ENCODE measurements at regions not wholly inside any gene's neighbourhood (a gene's known extent, or its start where the extent isn't known, plus 50 kb on each side); places are given as distances from the start of the nearest gene placed in this dataset.

- Histone ChIP-seq H3K27me3 (no peaks in the 10 kb centered on the region), H3K9ac (no peak overlapping the region), H3K9me3 (ENCODE audit: low read depth) (no peaks in the 10 kb centered on the region), H2AFZ (replicated peaks) (no peak overlapping the region), H4K20me1 (ENCODE audit: low read depth) (no peaks in the 10 kb centered on the region), H3K79me2 (ENCODE audit: low read depth) (no peaks in the 10 kb centered on the region), H3K36me3 (no peaks in the 10 kb centered on the region), H3K27ac (no peak overlapping the region), H3K4me1 (peaks cover 6% of the 10 kb centered on the region), H3F3A (ENCODE audit: low read depth) (no peaks in the 10 kb centered on the region), H3K4me3 (no peak overlapping the region), H3K4me2 (no peak overlapping the region)
- Mint-ChIP-seq H3K9me3 (peaks cover 6% of the 10 kb centered on the region), H3K36me3 (no peaks in the 10 kb centered on the region), H3K27ac (no peak overlapping the region), H3K4me1 (peaks cover 7% of the 10 kb centered on the region), H3K27me3 (ENCODE audit: insufficient read depth, low read depth) (peaks cover 2% of the 10 kb centered on the region), H3K4me3 (no peak overlapping the region)
- no peak for DNase-seq (ENCODE audit: low spot score)
- TF ChIP-seq CTCF (IDR thresholded peaks at IDR 0.05) (no peak), EZH2phosphoT487 (IDR thresholded peaks at IDR 0.05) (no peak), EZH2 (IDR thresholded peaks at IDR 0.05) (no peak)
Observed at GRCh38 chr6:149127212-149127611, 190.3 kb upstream of the TAB2 start.

- no peaks in the 10 kb centered on the region for H3K9me3 ChIP-seq (ENCODE audit: low read depth)
- Mint-ChIP-seq H3K9me3 (peaks cover 11% of the 10 kb centered on the region), H3K36me3 (no peaks in the 10 kb centered on the region), H3K4me3 (no peak overlapping the region), H3K4me1 (peaks cover 10% of the 10 kb centered on the region), H3K27ac (no peak overlapping the region), H3K27me3 (ENCODE audit: insufficient read depth, low read depth) (no peaks in the 10 kb centered on the region)
- no peaks in the 10 kb centered on the region for H3K27me3 ChIP-seq
- H3K4me3 ChIP-seq = no peak overlapping the region
- H3F3A ChIP-seq (ENCODE audit: low read depth) = no peaks in the 10 kb centered on the region
- no peak overlapping the region for H3K27ac ChIP-seq
- H3K4me1 ChIP-seq = peaks cover 12% of the 10 kb centered on the region
- H4K20me1 ChIP-seq (ENCODE audit: low read depth) = no peaks in the 10 kb centered on the region
- no peak overlapping the region for H3K9ac ChIP-seq
- TF ChIP-seq EZH2phosphoT487 (IDR thresholded peaks at IDR 0.05) (no peak), CTCF (IDR thresholded peaks at IDR 0.05) (no peak), EZH2 (IDR thresholded peaks at IDR 0.05) (no peak)
- DNase-seq (ENCODE audit: low spot score) = no peak
- H2AFZ ChIP-seq (replicated peaks) = no peak overlapping the region
- no peaks in the 10 kb centered on the region for H3K79me2 ChIP-seq (ENCODE audit: low read depth)
- no peak overlapping the region for H3K4me2 ChIP-seq
- H3K36me3 ChIP-seq = no peaks in the 10 kb centered on the region
Observed at GRCh38 chr6:149128489-149129145, 188.9 kb upstream of the TAB2 start.

GRCh38 chr6:149129371-149130077, 188.0 kb upstream of the TAB2 start:
- H3K36me3 ChIP-seq = no peaks in the 10 kb centered on the region
- no peaks in the 10 kb centered on the region for H4K20me1 ChIP-seq (ENCODE audit: low read depth)
- H3K4me3 ChIP-seq = no peak overlapping the region
- no peaks in the 10 kb centered on the region for H3K79me2 ChIP-seq (ENCODE audit: low read depth)
- Mint-ChIP-seq H3K36me3 (no peaks in the 10 kb centered on the region), H3K4me3 (no peak overlapping the region), H3K4me1 (peaks cover 10% of the 10 kb centered on the region), H3K27me3 (ENCODE audit: insufficient read depth, low read depth) (no peaks in the 10 kb centered on the region), H3K27ac (no peak overlapping the region), H3K9me3 (peaks cover 11% of the 10 kb centered on the region)
- H2AFZ ChIP-seq (replicated peaks) = no peak overlapping the region
- H3K9me3 ChIP-seq (ENCODE audit: low read depth) = no peaks in the 10 kb centered on the region
- H3K27ac ChIP-seq = no peak overlapping the region
- no peak overlapping the region for H3K9ac ChIP-seq
- TF ChIP-seq EZH2phosphoT487 (IDR thresholded peaks at IDR 0.05) (no peak), CTCF (IDR thresholded peaks at IDR 0.05) (no peak), EZH2 (IDR thresholded peaks at IDR 0.05) (no peak)
- DNase-seq (ENCODE audit: low spot score) = no peak
- no peaks in the 10 kb centered on the region for H3K27me3 ChIP-seq
- H3K4me2 ChIP-seq = no peak overlapping the region
- H3F3A ChIP-seq (ENCODE audit: low read depth) = no peaks in the 10 kb centered on the region
- H3K4me1 ChIP-seq = peaks cover 12% of the 10 kb centered on the region
